Calu3 (cell line): ENCODE measurements at regions not wholly inside any gene's neighbourhood (a gene's known extent, or its start where the extent isn't known, plus 50 kb on each side); places are given as distances from the start of the nearest gene placed in this dataset.

Experiments
- BruUV-seq: library from RNA; stranded (reverse); fragments of 400-500 nt; replicated peaks from 2 replicates; lab custom pipeline; 2021; lab: Mats Ljungman, UMichigan
- CTCF ChIA-PET: fragments of 300-600 bp; sonication (Branson Sonifier 250); formaldehyde crosslinking; loops from one replicate; lab custom pipeline; 2022; ENCODE audit warnings: antibody characterized with exemption; lab: Charles Lee
- DNase-seq: peaks from one replicate; pipeline ENCODE4 v3.0.0; 2022
- H3K27ac Mint-ChIP-seq: one replicate; pipeline ENCODE4 v1.8.0; 2022; ENCODE audit warnings: mixed read lengths; ENCODE audit not compliant: unreplicated experiment
- H3K27me3 Mint-ChIP-seq: one replicate; pipeline ENCODE4 v1.8.0; 2022; ENCODE audit warnings: mixed read lengths; ENCODE audit not compliant: unreplicated experiment
- H3K36me3 Mint-ChIP-seq: one replicate; pipeline ENCODE4 v1.8.0; 2022; ENCODE audit warnings: mild to moderate bottlenecking, moderate library complexity, mixed read lengths; ENCODE audit not compliant: insufficient read depth, unreplicated experiment
- H3K4me1 Mint-ChIP-seq: one replicate; pipeline ENCODE4 v1.8.0; 2022; ENCODE audit warnings: mild to moderate bottlenecking, low read depth, mixed read lengths; ENCODE audit not compliant: unreplicated experiment
- H3K4me3 Mint-ChIP-seq: one replicate; pipeline ENCODE4 v1.8.0; 2022; ENCODE audit warnings: mild to moderate bottlenecking, low read depth, moderate library complexity, mixed read lengths; ENCODE audit not compliant: unreplicated experiment
- H3K9me3 Mint-ChIP-seq: one replicate; pipeline ENCODE4 v1.8.0; 2022; ENCODE audit warnings: low read depth, mixed read lengths; ENCODE audit not compliant: unreplicated experiment
- CTCF ChIP-seq: fragments of 200-600 bp; IDR thresholded peaks from one replicate; pipeline ENCODE4 v1.8.0; 2022; ENCODE audit warnings: antibody characterized with exemption; ENCODE audit not compliant: unreplicated experiment
- intact Hi-C: fragments of 100-400 bp; cut with micrococcal nuclease; formaldehyde crosslinking; loops from one replicate; pipeline ENCODE4 v1.10.0; 2022; ENCODE audit not compliant: unreplicated experiment

- no peak overlapping the region for H3K4me3 Mint-ChIP-seq
- CTCF ChIA-PET: no interaction called here
- no TSS peak for BruUV-seq
- peaks cover 42% of the 10 kb centered on the region for H3K4me1 Mint-ChIP-seq
- no peak for TF ChIP-seq CTCF
- H3K27ac Mint-ChIP-seq: peak overlapping the region; percentile 67
- intact Hi-C loops: loop anchor here (1.0 to 10.0 kb wide), 5 partner anchors 43 to 377 kb away; partner anchors contain the start of gene PRICKLE1
- no peaks in the 10 kb centered on the region for H3K36me3 Mint-ChIP-seq
- no peaks in the 10 kb centered on the region for H3K27me3 Mint-ChIP-seq
- DNase-seq: no peak
- H3K9me3 Mint-ChIP-seq: peaks cover under 1% of the 10 kb centered on the region
These were observed 370.6 kb upstream of the PRICKLE1 start for GRCh38 chr12:42960087-42960527.

- intact Hi-C loops: no loop called here
- no peak for DNase-seq
- Mint-ChIP-seq H3K4me1 (peaks cover 28% of the 10 kb centered on the region), H3K27me3 (no peaks in the 10 kb centered on the region), H3K27ac (no peak overlapping the region), H3K4me3 (no peak overlapping the region), H3K36me3 (no peaks in the 10 kb centered on the region), H3K9me3 (peaks cover 5% of the 10 kb centered on the region)
- CTCF ChIA-PET: no interaction called here
- BruUV-seq: no TSS peak
- no peak for TF ChIP-seq CTCF
These were observed 368.7 kb upstream of the PRICKLE1 start for GRCh38 chr12:42958291-42958674.

DNA sequence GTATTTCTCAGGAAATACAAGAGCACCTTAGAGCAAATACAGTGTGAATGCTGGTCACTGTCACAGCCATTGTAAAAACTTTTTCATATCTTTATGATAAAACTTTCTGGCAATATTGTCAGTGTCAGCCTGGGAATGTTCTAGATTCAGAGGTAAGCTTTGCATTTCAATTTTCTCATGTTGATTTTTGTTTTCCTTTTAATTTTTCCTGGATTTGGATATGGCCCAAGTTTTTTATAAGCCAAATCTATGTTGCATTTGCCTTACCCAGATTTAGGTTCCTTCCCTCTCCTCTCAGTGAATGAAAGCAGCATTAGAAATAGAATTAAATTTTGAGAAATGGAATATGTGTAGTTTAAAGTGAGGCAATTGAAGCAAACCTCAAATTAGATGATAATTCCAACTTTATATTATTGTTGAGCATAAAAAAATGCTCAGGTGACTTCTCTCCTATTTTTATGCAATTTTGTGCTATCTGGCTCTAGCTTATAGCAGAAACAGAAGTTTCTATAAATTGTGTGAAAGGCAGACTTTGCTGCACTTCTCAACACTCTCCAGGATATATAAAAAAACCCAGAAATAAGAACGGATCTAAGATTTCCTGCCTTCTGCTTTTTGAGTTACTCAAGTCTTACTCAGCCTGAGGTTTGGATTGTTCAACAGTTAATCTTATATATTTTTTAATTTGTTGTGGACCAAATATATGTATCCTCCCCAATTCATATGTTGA, 368.2 kb upstream of the PRICKLE1 start:
- Mint-ChIP-seq H3K4me1 (peaks cover 26% of the 10 kb centered on the region), H3K27ac (no peak overlapping the region), H3K27me3 (no peaks in the 10 kb centered on the region), H3K36me3 (no peaks in the 10 kb centered on the region), H3K9me3 (peaks cover 5% of the 10 kb centered on the region), H3K4me3 (no peak overlapping the region)
- BruUV-seq: no TSS peak
- CTCF ChIA-PET: no interaction called here
- DNase-seq: no peak
- no peak for TF ChIP-seq CTCF
- intact Hi-C loops: no loop called here

- no peak overlapping the region for H3K27ac Mint-ChIP-seq
- CTCF ChIA-PET: no interaction called here
- DNase-seq: no peak
- no peaks in the 10 kb centered on the region for H3K36me3 Mint-ChIP-seq
- H3K9me3 Mint-ChIP-seq: peaks cover 5% of the 10 kb centered on the region
- no TSS peak for BruUV-seq
- H3K27me3 Mint-ChIP-seq: no peaks in the 10 kb centered on the region
- H3K4me1 Mint-ChIP-seq: peaks cover 20% of the 10 kb centered on the region
- no peak for TF ChIP-seq CTCF
- intact Hi-C loops: no loop called here
- no peak overlapping the region for H3K4me3 Mint-ChIP-seq
These were observed 367.6 kb upstream of the PRICKLE1 start for GRCh38 chr12:42957136-42957535.
